OCI-LY3 (cell line): ENCODE measurements at regions not wholly inside any gene's neighbourhood (a gene's known extent, or its start where the extent isn't known, plus 50 kb on each side); places are given as distances from the start of the nearest gene placed in this dataset.

Source experiments
- CTCF ChIP-seq: fragments of 200-600, 300-600 bp; sonication (generic); IDR thresholded peaks from 2 replicates; pipeline ENCODE4 v1.5.1; 2014; ENCODE audit warnings: antibody characterized with exemption, low read length, low read depth
- EZH2phosphoT487 ChIP-seq: fragments of 200-600 bp; shearing (Covaris generic); IDR thresholded peaks from 2 replicates; pipeline ENCODE4 v1.6.1; 2018; ENCODE audit warnings: antibody characterized with exemption, mixed run types, low read depth

- TF ChIP-seq EZH2phosphoT487 (no peak), CTCF (no peak)
Measured at GRCh38 chr4:19319607-19320006, 932.1 kb upstream of the SLIT2 start.
